SH-SY5Y (cell line): ENCODE measurements at regions not wholly inside any gene's neighbourhood (a gene's known extent, or its start where the extent isn't known, plus 50 kb on each side); places are given as distances from the start of the nearest gene placed in this dataset.

Source experiments
- GATA2 ChIP-seq: IDR thresholded peaks from 2 replicates; pipeline ENCODE4 v1.6.1; 2011; ENCODE audit warnings: mild to moderate bottlenecking, low read depth, low read length
- GATA3 ChIP-seq: IDR thresholded peaks from 2 replicates; pipeline ENCODE4 v1.6.1; 2011; ENCODE audit warnings: low read depth, mild to moderate bottlenecking, low read length, moderate library complexity

DNA sequence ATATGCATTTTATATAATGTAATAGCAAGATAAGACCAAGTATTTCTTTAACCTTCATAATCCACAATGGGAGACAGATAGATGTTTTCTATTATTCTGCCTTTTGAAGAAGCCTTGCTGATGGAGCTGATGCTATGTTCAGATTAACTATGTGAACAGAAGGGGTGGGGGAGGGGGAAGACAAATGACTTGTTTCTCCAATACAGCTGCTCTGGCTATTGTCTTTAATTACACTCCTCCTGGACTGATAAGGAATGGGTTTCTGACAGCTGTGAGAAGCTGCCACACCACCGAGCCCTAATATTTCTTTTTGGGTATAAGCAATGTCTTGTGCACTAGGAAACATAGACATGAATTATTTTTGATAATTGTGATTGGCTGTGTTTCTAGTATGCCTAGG, 62.0 kb downstream of the CAVIN4 start:
- TF ChIP-seq GATA3 (no peak), GATA2 (no peak)

DNA sequence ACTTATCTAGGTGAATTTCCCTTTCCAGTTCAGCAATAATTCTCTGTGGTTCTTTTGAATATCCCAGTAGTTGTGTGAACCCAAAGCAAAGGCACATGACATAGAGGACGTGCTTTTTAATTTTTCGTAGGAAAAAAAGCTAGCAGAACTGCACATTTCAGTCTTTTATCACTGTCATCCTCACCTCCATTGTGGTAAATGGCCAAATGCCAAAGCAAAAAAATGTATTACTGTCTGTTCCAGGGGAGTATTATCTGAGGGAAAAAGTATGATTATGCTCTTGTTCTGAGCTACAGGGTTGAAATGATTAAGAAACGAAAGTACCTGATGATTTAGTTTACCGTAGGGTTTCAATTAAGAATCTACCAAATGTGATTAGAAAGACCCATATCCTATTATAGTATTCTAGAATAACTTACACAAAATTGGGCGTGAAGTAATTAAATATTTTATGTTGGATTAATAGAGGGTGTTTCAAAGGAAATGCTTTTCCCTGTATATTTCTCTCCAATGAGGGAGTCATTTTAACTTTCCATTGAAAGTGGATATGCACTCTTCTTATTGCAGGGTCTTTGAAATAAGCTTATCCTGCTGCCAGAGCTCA, 62.7 kb downstream of the CAVIN4 start:
- TF ChIP-seq GATA2 (no peak), GATA3 (no peak)

DNA sequence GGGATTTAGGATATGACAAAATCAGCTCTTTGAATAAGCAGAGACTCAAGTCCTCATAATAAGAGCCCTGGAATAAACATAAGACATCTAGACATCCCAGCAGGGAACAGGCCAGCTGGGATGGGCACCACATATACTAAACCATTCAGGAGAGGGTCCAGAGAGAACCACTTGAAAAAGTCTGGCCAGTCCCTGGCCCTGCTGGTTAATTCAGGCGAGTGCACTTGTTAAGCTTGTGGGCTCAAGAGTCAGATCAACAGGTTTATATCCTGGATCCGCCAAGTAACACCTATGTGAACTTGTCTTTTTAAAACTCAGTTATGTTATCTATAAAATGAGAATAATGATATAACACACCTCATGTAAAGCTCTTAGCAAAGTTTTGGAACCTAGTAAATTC, 63.3 kb downstream of the CAVIN4 start:
- TF ChIP-seq GATA3 (no peak), GATA2 (no peak)

GRCh38 chr9:100652850-100653249, 75.0 kb downstream of the CAVIN4 start:
- TF ChIP-seq GATA2 (no peak), GATA3 (no peak)

- TF ChIP-seq GATA2 = no peak
- TF ChIP-seq GATA3 = no peak
These were observed 75.9 kb downstream of the CAVIN4 start for GRCh38 chr9:100653643-100654334.

- TF ChIP-seq GATA3 (no peak), GATA2 (no peak)
These were observed 83.8 kb downstream of the CAVIN4 start for GRCh38 chr9:100661668-100662067.

DNA sequence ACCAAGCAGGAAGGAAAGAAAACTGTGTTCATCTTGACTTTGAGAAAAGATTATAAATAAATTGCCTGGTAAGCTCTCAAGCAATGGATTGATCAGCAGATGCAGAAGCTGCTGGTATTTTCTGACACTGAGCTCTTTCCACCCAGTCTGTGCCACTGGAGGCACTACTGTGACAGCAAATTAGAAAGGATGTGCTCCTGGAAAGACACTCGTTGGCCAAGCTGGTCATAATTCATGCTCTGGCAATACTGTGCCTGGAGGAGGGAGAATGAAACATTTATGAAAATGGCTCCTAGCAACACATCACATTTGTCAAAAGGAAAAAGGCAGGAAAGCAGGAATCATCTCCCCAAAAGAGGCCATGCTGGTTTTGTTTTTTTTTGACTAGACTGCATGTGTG, 84.2 kb downstream of the CAVIN4 start:
- no peak for TF ChIP-seq GATA2
- no peak for TF ChIP-seq GATA3

DNA sequence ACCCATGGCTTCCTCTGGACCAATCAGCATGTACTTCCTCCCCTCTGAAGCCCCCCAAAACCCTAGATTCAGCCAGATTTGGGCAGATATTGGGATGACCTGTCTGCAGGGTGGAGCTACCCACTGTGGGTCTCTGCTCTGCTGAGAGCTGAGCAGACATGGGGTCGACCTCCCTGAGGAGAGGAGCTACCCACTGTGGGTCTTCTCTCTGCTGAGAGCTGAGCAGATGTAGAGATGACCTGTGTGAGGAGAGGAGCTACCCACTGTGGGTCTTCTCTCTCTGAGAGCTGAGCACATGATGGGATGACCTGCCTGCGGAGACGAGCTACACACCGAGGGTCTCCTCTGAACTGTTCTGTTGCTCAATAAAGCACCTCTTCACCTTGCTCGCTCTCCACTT, 89.6 kb downstream of the CAVIN4 start:
- TF ChIP-seq GATA3 = no peak

GRCh38 chr9:100668024-100668423, 90.1 kb downstream of the CAVIN4 start:
- TF ChIP-seq GATA2 (no peak), GATA3 (no peak)

GRCh38 chr9:100669968-100670367, 92.1 kb downstream of the CAVIN4 start:
- TF ChIP-seq GATA3 (no peak), GATA2 (no peak)

DNA sequence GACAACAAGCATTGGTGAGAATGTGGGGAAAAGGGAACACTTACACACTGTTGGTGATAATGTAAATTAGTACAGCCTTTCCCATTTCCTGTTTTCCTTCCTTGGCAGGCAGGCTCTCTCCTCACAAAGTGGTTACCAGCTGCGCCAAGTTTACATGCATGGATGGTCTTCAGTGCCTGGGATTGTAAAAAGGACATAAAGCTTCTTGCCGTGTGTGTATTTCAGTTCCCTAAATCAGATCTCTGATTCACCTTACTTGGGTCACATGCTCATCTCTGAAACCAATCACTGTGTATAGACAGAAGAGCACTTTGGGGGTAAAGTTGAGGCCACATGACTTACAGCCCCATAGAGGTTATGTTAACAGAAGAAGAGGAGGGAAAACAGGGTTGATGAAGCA, 92.8 kb downstream of the CAVIN4 start:
- TF ChIP-seq GATA2 (no peak), GATA3 (no peak)

DNA sequence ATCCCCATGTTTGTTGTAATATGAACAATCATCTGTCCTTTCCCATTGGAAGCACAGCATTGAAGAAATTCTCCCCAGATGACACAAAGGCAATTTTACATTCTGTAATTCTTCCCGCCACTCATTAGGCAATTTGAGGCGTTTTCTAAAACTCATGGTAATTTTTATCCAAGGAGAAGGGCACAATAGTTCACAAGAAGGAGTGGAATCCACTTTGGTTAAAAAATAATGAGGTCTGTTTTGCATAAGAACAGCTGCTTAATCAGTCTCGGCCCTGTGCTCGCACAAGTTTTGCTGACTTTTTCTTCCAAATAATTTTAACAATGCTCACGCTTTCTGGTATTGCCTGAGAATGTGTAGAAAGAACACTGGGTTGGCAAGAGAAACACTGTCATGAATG, 94.0 kb downstream of the CAVIN4 start:
- TF ChIP-seq GATA2 = no peak
- no peak for TF ChIP-seq GATA3

- TF ChIP-seq GATA3 = no peak
- no peak for TF ChIP-seq GATA2
These were observed 95.4 kb downstream of the CAVIN4 start for GRCh38 chr9:100673249-100673648.

DNA sequence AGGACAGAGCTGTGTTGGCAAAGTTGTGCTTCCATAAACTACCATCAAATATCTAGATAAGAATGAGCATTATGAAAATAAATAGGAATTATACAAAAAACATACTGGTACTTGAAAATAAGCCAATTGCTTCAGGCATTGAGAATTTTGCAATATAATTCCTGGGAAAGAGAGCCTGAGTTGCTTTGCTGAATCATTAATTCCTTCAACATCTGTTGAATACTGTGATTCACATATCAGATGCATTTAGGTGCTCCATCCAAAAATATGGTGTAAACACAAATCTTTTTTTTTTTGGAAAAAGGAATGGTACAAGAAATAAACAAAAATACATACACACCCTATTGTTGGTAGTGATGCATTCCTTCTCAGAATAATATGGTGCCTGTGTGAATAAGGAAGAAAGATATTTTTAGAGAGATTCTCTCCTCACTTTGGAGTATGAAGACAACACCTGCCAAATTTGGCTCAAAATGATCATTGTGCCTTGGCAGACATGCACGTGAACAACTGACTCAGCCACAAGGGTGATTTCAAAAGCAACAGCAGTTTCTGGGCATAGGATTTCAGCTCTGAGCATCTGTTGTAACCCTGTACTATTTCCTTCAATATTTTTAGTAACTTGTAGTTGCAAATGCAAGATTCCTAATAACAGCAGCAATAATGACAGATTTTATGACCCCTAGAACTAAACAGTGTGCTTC, 96.7 kb downstream of the CAVIN4 start:
- TF ChIP-seq GATA2 (no peak), GATA3 (no peak)

- TF ChIP-seq GATA3 (no peak), GATA2 (no peak)
These were observed 102.0 kb downstream of the CAVIN4 start for GRCh38 chr9:100679834-100680233.
